GM18873 (cell line): ENCODE measurements at regions not wholly inside any gene's neighbourhood (a gene's known extent, or its start where the extent isn't known, plus 50 kb on each side); places are given as distances from the start of the nearest gene placed in this dataset.

Experiments used
- ATAC-seq: cut with Tn5 transposase; IDR thresholded peaks from one replicate; pipeline ENCODE4 v1.9.1; 2021; ENCODE audit warnings: mild to moderate bottlenecking, moderate library complexity, moderate number of reproducible peaks; ENCODE audit not compliant: unreplicated experiment, low FRiP score

GRCh38 chr16:73549984-73550631 is 502.2 kb upstream of the ZFHX3 start:
- ATAC-seq = no peak

GRCh38 chr16:73547552-73548403 is 499.9 kb upstream of the ZFHX3 start:
- no peak for ATAC-seq

- ATAC-seq = no peak
Observed at GRCh38 chr16:73546341-73546845, 498.5 kb upstream of the ZFHX3 start.

- ATAC-seq = no peak
Observed at GRCh38 chr16:73545755-73546154, 497.8 kb upstream of the ZFHX3 start.

GRCh38 chr16:73545290-73545689 is 497.4 kb upstream of the ZFHX3 start:
- no peak for ATAC-seq

- ATAC-seq = no peak
Observed at GRCh38 chr16:73544826-73545225, 496.9 kb upstream of the ZFHX3 start.

GRCh38 chr16:73543970-73544599 is 496.2 kb upstream of the ZFHX3 start:
- ATAC-seq = no peak

- ATAC-seq = no peak
Observed at GRCh38 chr16:73543331-73543969, 495.5 kb upstream of the ZFHX3 start.

GRCh38 chr16:73542885-73543284 is 495.0 kb upstream of the ZFHX3 start:
- no peak for ATAC-seq

GRCh38 chr16:73537921-73538320 is 490.0 kb upstream of the ZFHX3 start:
- no peak for ATAC-seq

GRCh38 chr16:73536931-73537330 is 489.0 kb upstream of the ZFHX3 start:
- ATAC-seq = no peak

- ATAC-seq = no peak
Observed at GRCh38 chr16:73531021-73531420, 483.1 kb upstream of the ZFHX3 start.

- ATAC-seq = no peak
Observed at GRCh38 chr16:73530529-73530928, 482.6 kb upstream of the ZFHX3 start.

- no peak for ATAC-seq
Observed at GRCh38 chr16:73529303-73530012, 481.5 kb upstream of the ZFHX3 start.

GRCh38 chr16:73527187-73527586 is 479.3 kb upstream of the ZFHX3 start:
- no peak for ATAC-seq

- ATAC-seq = no peak
Observed at GRCh38 chr16:73526011-73526804, 478.3 kb upstream of the ZFHX3 start.

GRCh38 chr16:73523209-73523608 is 475.3 kb upstream of the ZFHX3 start:
- ATAC-seq = no peak

- no peak for ATAC-seq
Observed at GRCh38 chr16:73521499-73521898, 473.6 kb upstream of the ZFHX3 start.

GRCh38 chr16:73515616-73516015 is 467.7 kb upstream of the ZFHX3 start:
- ATAC-seq = no peak
